Esophagus squamous epithelium (tissue), 5 donors: ENCODE measurements at regions not wholly inside any gene's neighbourhood (a gene's known extent, or its start where the extent isn't known, plus 50 kb on each side); places are given as distances from the start of the nearest gene placed in this dataset.

Experiments
- DNase-seq: peaks from one replicate; lab custom pipeline; 2025; lab: John Stamatoyannopoulos, UW
- H3K27ac ChIP-seq, 4 donors: fragments of 200-600 bp; sonication (generic); one replicate each; pipeline ENCODE4 v1.5.1; 2016 to 2019; ENCODE audit warnings: mild to moderate bottlenecking in 1 of 4
- H3K27me3 ChIP-seq, 4 donors: fragments of 200-600 bp; sonication (generic); 1 replicate in 3 of 4; 2 replicates in 1 of 4; pipeline versions ENCODE4 v1.5.1 to v1.6.0; 2017 to 2021; ENCODE audit warnings: antibody characterized with exemption in 1 of 4
- H3K36me3 ChIP-seq, 3 donors: fragments of 200-600 bp; sonication (generic); one replicate each; pipeline ENCODE4 v1.5.1; 2016 to 2019
- H3K4me1 ChIP-seq, 3 donors: fragments of 200-600 bp; sonication (generic); one replicate each; pipeline ENCODE4 v1.5.1; 2017 to 2019
- H3K4me3 ChIP-seq, 4 donors: fragments of 200-600 bp; sonication (generic); 1 replicate in 3 of 4; 2 replicates in 1 of 4; pipeline ENCODE4 v1.5.1; 2016 to 2019; ENCODE audit warnings: mild to moderate bottlenecking in 2 of 4, moderate library complexity in 1 of 4
- H3K9me3 ChIP-seq, 3 donors: fragments of 200-600 bp; sonication (generic); one replicate each; pipeline ENCODE4 v1.5.1; 2016 to 2019
- CTCF ChIP-seq, 6 experiments: fragments of 450-650 bp in 4 of 6; fragments of 200-600 bp in 2 of 6; sonication (generic) in 2 of 6; IDR thresholded peaks; one replicate each; pipeline ENCODE4 v1.5.1; 2016 to 2019; ENCODE audit warnings: antibody characterized with exemption in 6 of 6, mild to moderate bottlenecking in 4 of 6, moderate library complexity in 4 of 6
- POLR2A ChIP-seq, 4 donors: fragments of 450-650 bp; IDR thresholded peaks; one replicate each; pipeline ENCODE4 v1.6.1; 2017; ENCODE audit warnings: antibody characterized with exemption in 4 of 4, mild to moderate bottlenecking in 4 of 4, moderate library complexity in 3 of 4
- WGBS, 2 donors: methylation state at CpG; one replicate each; pipeline ENCODE4 v1.1.5; 2018; 5-methylcytosine and 5-hydroxymethylcytosine counted together
- intact Hi-C: fragments of 100-400 bp; cut with DNase I; formaldehyde crosslinking; loops from one replicate; pipeline ENCODE4 v1.15.0; 2022
- donor health status: DM: yes; HTN: yes; CAD: no.

- no peaks in the 10 kb centered on the region for H3K27me3 ChIP-seq
- TF ChIP-seq POLR2A (IDR thresholded peaks at IDR 0.05) (no peak), CTCF (IDR thresholded peaks at IDR 0.05) (no peak)
- 51 to 81% methylated on average over 2 to 3 of the region's 3 CpGs for WGBS, 2 donors
- H3K27ac ChIP-seq = no peak overlapping the region
- no peak overlapping the region for H3K4me3 ChIP-seq
- intact Hi-C loops = no loop called here
- no peaks in the 10 kb centered on the region for H3K4me1 ChIP-seq
- no peak for DNase-seq
- no peaks in the 10 kb centered on the region for H3K9me3 ChIP-seq
- no peaks in the 10 kb centered on the region for H3K36me3 ChIP-seq
Observed at GRCh38 chr4:127204322-127204721, 428.4 kb upstream of the INTU start.

- H3K4me3 ChIP-seq = no peak overlapping the region
- DNase-seq = no peak
- H3K27ac ChIP-seq = no peak overlapping the region
- H3K36me3 ChIP-seq = no peaks in the 10 kb centered on the region
- peaks cover 0 to 12% (median 0%) of the 10 kb centered on the region in 3 donors for H3K4me1 ChIP-seq
- TF ChIP-seq POLR2A (IDR thresholded peaks at IDR 0.05) = no peak
- no peak for TF ChIP-seq CTCF (IDR thresholded peaks at IDR 0.05)
- intact Hi-C loops = no loop called here
- H3K27me3 ChIP-seq = no peaks in the 10 kb centered on the region
- no peaks in the 10 kb centered on the region for H3K9me3 ChIP-seq
- WGBS, 2 donors = 75 to 89% methylated on average over 1 of the region's 1 CpG
Observed at GRCh38 chr4:127209580-127210095, 423.1 kb upstream of the INTU start.

GRCh38 chr4:127210893-127211649, 421.7 kb upstream of the INTU start:
- no peak overlapping the region for H3K4me3 ChIP-seq
- H3K9me3 ChIP-seq = no peaks in the 10 kb centered on the region
- H3K27me3 ChIP-seq = no peaks in the 10 kb centered on the region
- no peak for DNase-seq
- H3K27ac ChIP-seq = peak overlapping the region in 1 of 4 donors; percentile 11
- peaks cover 0 to 12% (median 0%) of the 10 kb centered on the region in 3 donors for H3K4me1 ChIP-seq
- no peak for TF ChIP-seq CTCF (IDR thresholded peaks at IDR 0.05)
- no peak for TF ChIP-seq POLR2A (IDR thresholded peaks at IDR 0.05)
- H3K36me3 ChIP-seq = no peaks in the 10 kb centered on the region
- intact Hi-C loops = no loop called here
- 43 to 44% methylated on average over 2 of the region's 2 CpGs for WGBS, 2 donors

GRCh38 chr4:127211650-127212560, 420.9 kb upstream of the INTU start:
- 55 to 58% methylated on average over 4 of the region's 4 CpGs for WGBS, 2 donors
- no peak for DNase-seq
- H3K27me3 ChIP-seq = no peaks in the 10 kb centered on the region
- TF ChIP-seq POLR2A (IDR thresholded peaks at IDR 0.05) (no peak), CTCF (IDR thresholded peaks at IDR 0.05) (no peak)
- H3K4me3 ChIP-seq = no peak overlapping the region
- H3K36me3 ChIP-seq = no peaks in the 10 kb centered on the region
- intact Hi-C loops = no loop called here
- peak overlapping the region in 2 of 4 donors; percentile 11 to 49 for H3K27ac ChIP-seq
- H3K9me3 ChIP-seq = no peaks in the 10 kb centered on the region
- H3K4me1 ChIP-seq = peaks cover 0 to 12% (median 0%) of the 10 kb centered on the region in 3 donors
